ENCODE measurements at regions not wholly inside any gene's neighbourhood (a gene's known extent, or its start where the extent isn't known, plus 50 kb on each side); places are given as distances from the start of the nearest gene placed in this dataset.
"Not testable (repeated sequence)": the region's sequence is repeated elsewhere in the genome, so short reads cannot be mapped to it uniquely, and the experiment has no call there.

GRCh38 chr12:126437934-126438333 is 1372.7 kb downstream of the AACS start:
- no peak overlapping the region for H3K9ac ChIP-seq (ENCODE audit: low read length in 3 of 3)

GRCh38 chr12:126443977-126444376 is 1378.7 kb downstream of the AACS start:
- Histone ChIP-seq H3K4me1 (ENCODE audit: control insufficient read depth in 2 of 3, insufficient read depth in 2 of 3, low read depth in 1 of 3, low read length in 3 of 3) (no peaks in the 10 kb centered on the region), H3K9ac (ENCODE audit: low read length in 3 of 3) (no peak overlapping the region), H3K27me3 (ENCODE audit: control insufficient read depth, insufficient read depth, low read length) (no peaks in the 10 kb centered on the region), H3K4me3 (ENCODE audit: low read length in 3 of 3) (no peak overlapping the region), H3K9me3 (ENCODE audit: control insufficient read depth in 2 of 3, insufficient read depth in 1 of 3, low read length in 3 of 3) (no peaks in the 10 kb centered on the region), H3K27ac (ENCODE audit: low read depth in 2 of 2, low read length in 2 of 2) (no peak overlapping the region), H3K36me3 (ENCODE audit: control insufficient read depth in 2 of 3, insufficient read depth in 3 of 3, low read length in 3 of 3) (no peaks in the 10 kb centered on the region)
- TF ChIP-seq CTCF (IDR thresholded peaks at IDR 0.05; ENCODE audit: borderline replicate concordance, extremely low read depth, insufficient read depth): no peak
- intact Hi-C loops (cut with DNase I): no loop called here
- FAIRE-seq (no peak), DNase-seq (no peak)

More at GRCh38 chr12:126437934-126438333, 1372.7 kb downstream of the AACS start:
- no peak for FAIRE-seq
- intact Hi-C loops (cut with DNase I): no loop called here
- no peaks in the 10 kb centered on the region for H3K9me3 ChIP-seq (ENCODE audit: control insufficient read depth in 2 of 3, insufficient read depth in 1 of 3, low read length in 3 of 3)
- no peak for DNase-seq
- H3K27me3 ChIP-seq (ENCODE audit: control insufficient read depth, insufficient read depth, low read length): no peaks in the 10 kb centered on the region
- H3K4me1 ChIP-seq (ENCODE audit: control insufficient read depth in 2 of 3, insufficient read depth in 2 of 3, low read depth in 1 of 3, low read length in 3 of 3): no peaks in the 10 kb centered on the region
- H3K36me3 ChIP-seq (ENCODE audit: control insufficient read depth in 2 of 3, insufficient read depth in 3 of 3, low read length in 3 of 3): no peaks in the 10 kb centered on the region
- H3K27ac ChIP-seq (ENCODE audit: low read depth in 2 of 2, low read length in 2 of 2): no peak overlapping the region
- H3K4me3 ChIP-seq (ENCODE audit: low read length in 3 of 3): no peak overlapping the region
- no peak for TF ChIP-seq CTCF (IDR thresholded peaks at IDR 0.05; ENCODE audit: borderline replicate concordance, extremely low read depth, insufficient read depth)

- Histone ChIP-seq H3K4me1 (ENCODE audit: control insufficient read depth in 2 of 3, insufficient read depth in 2 of 3, low read depth in 1 of 3, low read length in 3 of 3) (no peaks in the 10 kb centered on the region), H3K27ac (ENCODE audit: low read depth in 2 of 2, low read length in 2 of 2) (no peak overlapping the region), H3K9me3 (ENCODE audit: control insufficient read depth in 2 of 3, insufficient read depth in 1 of 3, low read length in 3 of 3) (no peaks in the 10 kb centered on the region), H3K27me3 (ENCODE audit: control insufficient read depth, insufficient read depth, low read length) (no peaks in the 10 kb centered on the region), H3K9ac (ENCODE audit: low read length in 3 of 3) (no peak overlapping the region), H3K4me3 (ENCODE audit: low read length in 3 of 3) (no peak overlapping the region), H3K36me3 (ENCODE audit: control insufficient read depth in 2 of 3, insufficient read depth in 3 of 3, low read length in 3 of 3) (no peaks in the 10 kb centered on the region)
- DNase-seq: no peak
- FAIRE-seq: no peak
- no peak for TF ChIP-seq CTCF (IDR thresholded peaks at IDR 0.05; ENCODE audit: borderline replicate concordance, extremely low read depth, insufficient read depth)
- intact Hi-C loops (cut with DNase I): no loop called here
Measured at GRCh38 chr12:126447346-126447745, 1382.1 kb downstream of the AACS start.

GRCh38 chr12:126451809-126452208 is 1386.6 kb downstream of the AACS start:
- FAIRE-seq: no peak
- TF ChIP-seq CTCF (IDR thresholded peaks at IDR 0.05; ENCODE audit: borderline replicate concordance, extremely low read depth, insufficient read depth): no peak
- Histone ChIP-seq H3K9ac (ENCODE audit: low read length in 3 of 3) (no peak overlapping the region), H3K36me3 (ENCODE audit: control insufficient read depth in 2 of 3, insufficient read depth in 3 of 3, low read length in 3 of 3) (no peaks in the 10 kb centered on the region), H3K27ac (ENCODE audit: low read depth in 2 of 2, low read length in 2 of 2) (no peak overlapping the region), H3K4me3 (ENCODE audit: low read length in 3 of 3) (no peak overlapping the region), H3K9me3 (ENCODE audit: control insufficient read depth in 2 of 3, insufficient read depth in 1 of 3, low read length in 3 of 3) (no peaks in the 10 kb centered on the region), H3K27me3 (ENCODE audit: control insufficient read depth, insufficient read depth, low read length) (no peaks in the 10 kb centered on the region), H3K4me1 (ENCODE audit: control insufficient read depth in 2 of 3, insufficient read depth in 2 of 3, low read depth in 1 of 3, low read length in 3 of 3) (no peaks in the 10 kb centered on the region)
- DNase-seq: no peak
- intact Hi-C loops (cut with DNase I): no loop called here

- H3K9me3 ChIP-seq (ENCODE audit: control insufficient read depth in 2 of 3, insufficient read depth in 1 of 3, low read length in 3 of 3); DNase-seq; H3K4me3 ChIP-seq (ENCODE audit: low read length in 3 of 3); H3K4me1 ChIP-seq (ENCODE audit: control insufficient read depth in 2 of 3, insufficient read depth in 2 of 3, low read depth in 1 of 3, low read length in 3 of 3); H3K27ac ChIP-seq (ENCODE audit: low read depth in 2 of 2, low read length in 2 of 2); H3K27me3 ChIP-seq (ENCODE audit: control insufficient read depth, insufficient read depth, low read length); FAIRE-seq; intact Hi-C loops (cut with DNase I); H3K9ac ChIP-seq (ENCODE audit: low read length in 3 of 3); H3K36me3 ChIP-seq (ENCODE audit: control insufficient read depth in 2 of 3, insufficient read depth in 3 of 3, low read length in 3 of 3): not testable (repeated sequence)
Measured at GRCh38 chr12:126452686-126453085, 1387.5 kb downstream of the AACS start.
